SH-SY5Y (cell line): ENCODE measurements at regions not wholly inside any gene's neighbourhood (a gene's known extent, or its start where the extent isn't known, plus 50 kb on each side); places are given as distances from the start of the nearest gene placed in this dataset.

Experiments
- GATA2 ChIP-seq: IDR thresholded peaks from 2 replicates; pipeline ENCODE4 v1.6.1; 2011; ENCODE audit warnings: mild to moderate bottlenecking, low read depth, low read length
- GATA3 ChIP-seq: IDR thresholded peaks from 2 replicates; pipeline ENCODE4 v1.6.1; 2011; ENCODE audit warnings: low read depth, mild to moderate bottlenecking, low read length, moderate library complexity

DNA sequence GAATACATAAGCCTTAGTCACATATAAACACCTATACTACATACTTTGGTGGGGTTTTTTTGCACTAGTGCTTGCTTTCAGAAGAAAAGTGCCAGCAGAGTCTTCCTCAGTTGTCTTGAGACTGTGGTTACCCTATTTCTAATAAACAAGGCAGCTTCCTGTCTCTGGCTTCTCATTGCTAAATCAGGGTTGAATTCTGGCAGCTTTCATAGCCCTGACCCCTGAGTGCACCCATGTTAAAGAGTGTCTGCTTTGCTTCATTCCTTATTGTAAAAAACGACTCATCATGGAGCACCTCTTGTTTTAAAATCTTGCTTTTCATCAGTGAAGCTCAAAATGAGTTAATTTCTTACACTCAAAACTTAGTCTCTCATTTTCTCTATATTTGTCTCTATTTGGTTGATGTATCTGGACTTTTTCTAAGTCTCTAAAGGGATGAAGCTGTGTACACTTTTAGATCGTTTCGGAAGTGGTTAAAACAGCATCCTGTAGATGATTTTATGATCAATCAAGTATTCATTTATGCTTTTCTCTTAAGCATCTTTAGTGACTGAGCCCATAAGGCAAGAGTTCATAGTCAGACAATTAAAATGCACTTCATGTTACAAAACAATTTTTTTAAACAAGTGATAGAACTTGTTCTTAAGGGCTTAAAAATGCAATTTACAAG, 72.1 kb downstream of the KLF12 start:
- TF ChIP-seq GATA3 (no peak), GATA2 (no peak)
